T-helper 2 cell (primary cell): ENCODE measurements at regions not wholly inside any gene's neighbourhood (a gene's known extent, or its start where the extent isn't known, plus 50 kb on each side); places are given as distances from the start of the nearest gene placed in this dataset.
"Not testable (repeated sequence)": the region's sequence is repeated elsewhere in the genome, so short reads cannot be mapped to it uniquely, and the experiment has no call there.

Source experiments
- DNase-seq, 5 experiments: peaks; one replicate each; pipeline versions ENCODE4 v3.0.0 to v3.0.0-alpha.2; 2012 to 2022

DNA sequence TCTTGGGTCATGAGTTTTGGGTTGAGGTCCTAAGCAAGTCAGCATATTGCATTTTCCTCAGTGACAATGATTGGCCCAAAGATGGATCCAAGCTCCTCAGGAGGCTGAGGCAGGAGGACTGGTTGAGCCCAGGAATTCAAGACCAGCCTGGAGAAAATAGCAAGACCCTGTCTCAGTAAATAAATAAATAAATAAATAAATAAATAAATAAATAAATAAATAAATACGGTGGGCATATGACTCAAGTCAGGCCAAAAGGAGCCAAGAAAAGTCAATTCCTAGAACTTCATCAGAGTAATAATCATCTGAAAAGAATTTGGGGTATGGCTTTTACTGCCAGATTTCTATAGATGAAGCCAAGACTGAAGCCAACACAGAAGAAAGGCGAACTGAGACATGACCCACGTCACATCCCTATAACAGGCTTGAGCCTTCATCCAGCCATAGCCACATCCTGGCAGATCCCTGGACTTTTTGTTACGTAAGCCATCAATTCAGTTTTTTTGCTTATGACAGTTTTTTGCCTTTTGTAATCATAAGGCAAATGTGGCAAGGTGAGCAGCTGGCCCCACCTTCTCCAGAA lies 88.5 kb upstream of the NFASC start:
- DNase-seq = no peak

DNA sequence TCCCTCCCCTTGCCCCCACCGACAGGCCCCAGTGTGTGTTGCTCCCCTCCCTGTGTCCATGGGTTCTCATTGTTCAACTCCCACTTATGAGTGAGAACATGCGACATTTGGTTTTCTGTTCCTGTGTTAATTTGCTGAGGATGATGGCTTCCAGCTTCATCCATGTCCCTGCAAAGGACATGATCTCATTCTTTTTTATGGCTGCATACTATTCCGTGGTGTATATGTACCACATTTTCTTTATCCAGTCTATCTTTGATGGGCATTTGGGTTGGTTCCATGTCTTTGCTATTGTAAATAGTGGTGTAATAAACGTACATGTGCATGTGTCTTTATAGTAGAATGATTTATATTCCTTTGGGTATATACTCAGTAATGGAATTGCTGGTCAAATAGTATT lies 85.6 kb upstream of the NFASC start:
- not testable (repeated sequence) for DNase-seq

DNA sequence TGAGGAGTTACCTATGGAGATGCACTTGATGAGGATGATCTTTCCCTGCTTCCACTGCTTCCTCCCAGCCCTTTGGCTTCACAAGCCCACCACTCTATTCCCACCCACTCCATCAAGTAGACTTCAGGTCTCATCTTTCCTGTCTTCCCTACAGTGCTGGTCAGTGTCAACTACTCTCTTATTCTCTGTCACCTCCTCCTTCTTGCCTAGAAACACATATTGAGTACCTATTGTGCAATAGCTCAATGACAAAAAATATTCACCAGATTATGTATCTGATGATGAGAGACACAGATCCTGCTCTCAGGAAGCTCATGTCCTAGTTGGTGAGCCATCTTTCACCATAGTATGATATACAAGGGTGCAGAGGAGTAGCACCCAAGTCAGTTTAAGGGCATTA lies 82.2 kb upstream of the NFASC start:
- no peak for DNase-seq

DNA sequence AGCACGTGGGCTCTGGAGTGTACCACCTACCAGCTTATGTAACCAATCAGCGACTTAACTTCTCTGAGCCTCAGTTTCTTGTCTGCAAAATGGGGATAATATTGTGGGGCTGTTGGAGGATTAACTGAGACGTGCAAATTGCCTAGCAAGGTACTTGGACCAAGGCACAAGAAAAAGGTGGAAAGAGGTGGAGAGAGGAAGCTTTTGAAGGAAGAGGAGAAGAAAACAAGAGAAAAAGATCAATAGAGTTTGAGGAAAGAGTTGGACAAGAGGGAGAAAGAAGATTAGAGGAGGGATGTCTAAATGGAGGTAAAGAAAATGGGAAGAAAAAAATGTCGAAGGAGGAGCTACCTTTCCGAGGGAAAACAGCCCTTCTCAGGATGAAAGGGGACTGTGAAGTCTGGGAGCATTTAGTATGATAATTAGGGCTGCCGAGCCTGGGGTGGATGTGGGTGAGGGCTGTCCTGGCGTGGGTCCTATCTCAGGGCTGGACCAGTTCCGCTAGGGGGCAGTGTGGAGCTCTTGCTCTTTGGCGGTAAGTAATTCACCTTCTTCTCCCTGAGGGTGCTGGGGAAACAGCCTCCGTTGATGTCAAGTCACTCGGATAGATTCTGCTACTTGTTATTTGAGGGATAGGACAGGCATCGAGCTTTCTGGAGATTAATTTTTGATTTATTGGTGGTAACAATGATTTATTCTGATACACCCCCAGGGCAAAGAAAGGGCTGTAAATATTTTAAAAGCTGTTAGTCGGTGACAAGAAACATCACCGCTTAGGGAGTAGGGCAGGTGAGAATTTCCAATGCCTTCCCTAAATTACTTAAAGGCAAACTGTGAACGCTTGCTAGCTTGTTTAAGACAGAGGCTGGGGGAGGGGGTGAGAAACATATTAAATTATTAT lies 79.0 kb upstream of the NFASC start:
- peak; percentile 27 to 75 (median 65) for DNase-seq

DNA sequence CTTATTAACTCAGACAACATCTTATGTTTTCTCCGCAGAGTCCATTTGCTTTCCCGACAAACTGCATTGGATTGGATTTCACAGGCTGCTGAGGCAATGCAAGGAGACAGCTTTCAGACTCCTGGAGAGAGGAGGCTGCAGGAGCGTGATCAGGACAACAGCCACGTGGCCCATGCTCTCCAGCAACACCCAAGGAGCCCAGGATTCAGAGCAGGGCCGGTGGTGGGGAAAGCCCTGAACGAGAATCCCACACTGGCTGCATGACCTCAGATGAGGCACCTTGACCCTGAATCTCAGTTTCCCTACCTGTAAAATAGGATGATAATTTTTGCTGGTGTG lies 78.3 kb upstream of the NFASC start:
- no peak for DNase-seq

DNA sequence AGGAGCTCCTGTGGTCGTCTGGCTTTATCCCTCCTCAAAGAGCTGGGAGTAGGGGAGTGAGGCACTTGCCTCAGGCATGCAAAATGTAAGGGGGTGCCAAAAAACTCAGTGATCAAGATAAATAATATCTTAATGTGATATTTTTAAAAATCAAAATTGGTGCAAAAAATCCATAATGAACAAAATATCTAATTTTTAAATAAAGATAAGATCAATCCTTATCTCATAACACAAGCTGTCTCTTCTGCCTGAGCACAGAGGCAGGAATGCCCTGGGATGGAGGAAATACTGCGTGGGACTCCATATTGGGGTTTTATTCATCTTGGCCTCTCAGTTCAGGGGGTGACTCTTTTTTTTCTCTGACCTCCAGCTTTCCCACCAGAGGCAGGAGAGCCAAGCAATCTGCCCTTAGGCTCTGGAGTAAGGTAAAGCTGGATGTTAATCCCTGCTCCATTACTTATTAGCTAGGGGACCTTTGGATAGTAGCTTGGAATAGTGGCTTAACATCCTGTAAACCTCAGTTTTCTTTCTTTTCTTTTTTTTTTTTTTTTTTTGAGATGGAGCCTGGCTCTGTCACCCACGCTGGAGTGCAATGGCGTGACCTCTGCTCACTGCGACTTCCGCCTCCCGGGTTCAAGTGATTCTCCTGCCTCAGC lies 77.3 kb upstream of the NFASC start:
- no peak for DNase-seq

DNA sequence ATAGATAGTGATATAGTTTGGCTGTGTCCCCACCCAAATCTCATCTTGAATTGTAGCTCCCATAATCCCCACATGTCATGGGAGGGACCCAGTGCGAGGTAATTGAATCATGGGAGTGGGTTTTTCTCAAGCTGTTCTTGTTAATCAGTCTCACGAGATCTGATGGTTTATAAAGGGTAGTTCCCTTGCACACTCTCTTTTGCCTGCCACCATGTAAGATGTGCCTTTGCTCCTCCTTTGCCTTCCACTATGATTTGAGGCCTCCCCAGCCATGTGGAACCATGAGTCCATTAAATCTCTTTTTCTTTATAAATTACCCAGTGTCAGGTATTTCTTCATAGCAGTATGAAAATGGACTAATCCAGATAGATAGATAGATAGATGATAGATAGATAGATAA lies 73.8 kb upstream of the NFASC start:
- DNase-seq = not testable (repeated sequence)

DNA sequence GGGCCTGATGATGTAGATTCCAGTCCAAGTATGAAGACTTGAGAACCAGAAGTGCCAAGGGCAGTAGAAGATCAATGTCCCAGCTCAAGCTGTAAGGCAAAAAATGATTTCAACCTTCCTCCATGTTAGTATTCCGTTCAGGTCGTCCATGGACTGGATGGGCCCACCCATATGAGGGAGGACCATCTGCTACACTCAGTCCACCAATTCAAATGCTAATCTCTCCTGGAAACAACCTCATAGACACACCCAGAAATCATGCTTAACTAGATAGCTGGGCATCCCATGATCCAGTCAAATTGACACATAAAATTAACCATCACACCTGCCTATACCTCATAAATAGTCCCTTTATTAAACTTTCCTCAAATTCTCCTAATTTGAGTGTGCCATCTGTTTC lies 73.3 kb upstream of the NFASC start:
- DNase-seq = no peak

DNA sequence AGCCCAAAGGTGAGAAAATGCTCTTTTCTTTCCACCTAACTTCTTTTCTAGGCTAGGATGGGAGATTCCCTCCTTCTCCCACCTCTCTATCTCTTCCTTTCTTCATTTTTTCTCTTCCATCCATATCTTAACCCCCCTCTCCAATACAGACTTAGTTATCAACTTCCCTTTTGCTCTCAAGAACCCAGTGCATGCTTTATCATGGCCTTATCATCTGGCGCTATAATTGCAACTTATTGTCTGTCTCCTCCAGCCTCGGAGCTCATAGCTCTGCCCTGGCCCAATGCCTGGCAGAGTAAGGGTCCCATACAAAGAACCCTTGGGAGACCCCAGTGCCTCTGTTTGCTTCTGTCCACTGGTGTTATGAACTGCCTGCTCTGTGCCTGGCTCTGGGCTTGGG lies 71.0 kb upstream of the NFASC start:
- no peak for DNase-seq

DNA sequence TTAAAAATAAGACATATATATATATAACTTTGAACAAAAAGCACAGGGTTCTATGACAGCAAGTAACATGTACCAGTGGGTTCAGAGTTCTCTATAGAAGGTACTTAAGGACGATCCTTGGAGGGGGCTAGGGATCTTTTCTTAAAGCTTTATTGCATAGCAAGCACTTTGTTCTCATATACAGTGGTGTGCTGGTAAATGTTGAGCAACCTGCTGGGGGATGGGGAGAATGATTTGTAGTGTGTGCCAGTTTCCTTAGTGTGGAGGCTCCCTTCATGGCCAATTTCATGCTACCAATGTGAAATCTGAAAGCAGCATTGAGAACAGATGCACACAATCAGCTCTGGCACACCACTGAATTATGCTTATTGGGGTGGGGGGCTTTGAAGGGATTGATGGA lies 69.5 kb upstream of the NFASC start:
- no peak for DNase-seq

DNA sequence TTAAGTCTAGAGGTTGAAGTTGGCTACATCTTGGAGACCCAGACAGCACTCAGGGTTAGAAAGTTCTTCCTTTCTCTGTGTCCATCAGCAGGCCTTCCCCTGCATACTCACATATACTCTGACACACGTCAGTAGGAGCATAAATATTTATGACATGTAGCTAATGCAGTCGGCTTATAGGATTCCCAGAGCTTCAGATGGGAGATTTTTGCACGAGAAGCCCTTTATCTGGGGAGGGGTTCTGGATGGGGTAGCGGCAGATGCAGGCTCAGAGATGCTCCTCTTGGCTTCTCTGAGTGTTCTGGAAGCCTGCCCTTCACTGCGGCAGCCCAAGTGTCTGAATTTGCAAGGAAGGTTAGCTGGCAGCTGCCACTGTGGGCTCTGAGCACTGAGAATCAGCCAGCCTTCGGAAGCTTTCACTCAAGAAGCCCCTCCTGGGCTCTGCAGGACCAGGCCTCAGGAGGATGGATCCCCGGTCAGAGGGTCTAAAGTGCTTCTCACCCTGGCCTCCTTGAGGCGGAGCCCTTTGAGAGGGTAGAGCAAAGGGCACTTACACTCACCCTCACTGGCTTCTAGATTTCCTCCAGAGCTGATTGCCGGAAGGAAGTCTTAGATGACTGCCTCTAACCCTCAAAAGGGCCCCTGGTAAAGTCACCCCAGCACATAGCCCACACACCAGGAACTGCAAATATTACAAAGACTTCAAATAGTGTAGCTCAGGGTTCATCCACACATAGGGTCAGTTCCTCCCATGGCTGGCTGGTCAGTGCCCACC lies 68.1 kb upstream of the NFASC start:
- DNase-seq = peak in 1 of 5 experiments; percentile 35

DNA sequence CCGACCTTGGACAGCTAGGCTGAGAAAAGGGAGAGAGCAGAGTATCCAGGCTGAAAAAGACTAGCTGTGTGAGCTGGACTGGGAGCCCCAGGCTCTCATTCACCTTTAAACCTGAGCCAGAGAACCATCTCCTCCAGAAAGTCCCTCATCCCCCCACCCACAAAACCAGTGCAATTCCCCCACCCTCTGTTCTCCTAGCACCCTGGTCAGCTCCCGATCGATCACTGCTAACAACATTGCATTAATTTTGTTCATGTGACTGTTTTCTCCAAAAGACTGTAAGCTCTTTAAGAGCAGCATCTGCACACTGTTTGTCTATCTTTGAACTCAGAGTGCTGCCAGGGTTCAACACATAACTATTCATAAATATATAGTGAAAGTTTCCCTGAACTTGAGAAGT lies 67.1 kb upstream of the NFASC start:
- DNase-seq = no peak

DNA sequence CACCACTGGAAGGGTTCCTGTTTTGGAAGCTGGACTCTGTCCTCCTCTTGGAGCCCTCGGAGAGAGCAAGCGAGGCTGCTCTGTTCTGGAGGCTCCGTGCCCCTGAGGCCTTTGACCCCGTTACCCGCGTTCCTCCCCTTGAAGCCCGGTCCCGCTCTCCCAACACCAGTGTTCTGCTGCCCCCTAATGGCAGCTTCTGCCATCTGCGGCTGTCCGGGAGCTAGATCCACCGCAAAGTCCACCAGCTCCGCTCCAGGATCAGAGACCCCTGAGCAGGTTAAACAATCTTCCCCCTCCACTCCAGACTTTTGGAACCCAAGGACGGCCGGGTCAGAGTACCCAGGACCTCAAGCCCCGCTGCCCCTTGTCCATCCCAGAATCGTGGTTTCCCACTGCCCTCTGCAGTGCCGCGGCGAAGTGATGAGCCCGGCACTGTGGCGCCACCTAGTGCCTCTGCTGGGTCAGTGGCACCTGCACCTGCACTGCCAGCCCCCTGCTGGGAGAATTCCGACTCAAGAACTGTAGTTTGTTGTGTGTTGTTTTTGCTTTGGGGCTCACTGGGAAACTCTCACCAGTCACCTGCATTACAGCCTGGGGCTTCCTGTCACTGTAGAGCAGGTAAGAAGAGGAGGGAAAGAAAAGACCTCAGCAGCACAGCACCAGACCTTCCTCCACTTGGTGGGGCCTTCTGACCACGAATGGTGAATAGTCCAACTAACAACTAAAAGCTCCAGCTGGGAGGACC lies 63.5 kb upstream of the NFASC start:
- DNase-seq = peak; percentile 51 to 83 (median 71)

DNA sequence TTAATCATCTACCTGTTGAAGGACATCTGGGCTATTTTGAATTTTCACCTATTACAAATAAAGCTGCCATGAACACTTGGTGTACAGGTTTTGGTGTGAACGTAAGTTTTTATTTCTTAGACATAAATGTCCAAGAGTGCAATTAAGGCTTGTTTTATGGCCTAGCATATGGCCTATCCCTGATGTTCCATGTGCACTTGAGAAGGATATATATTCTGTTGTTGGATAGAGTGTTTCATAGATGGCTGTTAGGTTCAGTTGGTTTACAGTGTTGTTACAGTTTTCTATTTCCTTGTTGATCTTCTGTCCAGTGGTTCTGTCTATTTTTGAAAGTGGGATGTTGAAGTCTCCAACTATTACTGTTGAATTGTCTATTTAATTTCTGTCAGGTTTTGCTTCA lies 61.2 kb upstream of the NFASC start:
- no peak for DNase-seq

DNA sequence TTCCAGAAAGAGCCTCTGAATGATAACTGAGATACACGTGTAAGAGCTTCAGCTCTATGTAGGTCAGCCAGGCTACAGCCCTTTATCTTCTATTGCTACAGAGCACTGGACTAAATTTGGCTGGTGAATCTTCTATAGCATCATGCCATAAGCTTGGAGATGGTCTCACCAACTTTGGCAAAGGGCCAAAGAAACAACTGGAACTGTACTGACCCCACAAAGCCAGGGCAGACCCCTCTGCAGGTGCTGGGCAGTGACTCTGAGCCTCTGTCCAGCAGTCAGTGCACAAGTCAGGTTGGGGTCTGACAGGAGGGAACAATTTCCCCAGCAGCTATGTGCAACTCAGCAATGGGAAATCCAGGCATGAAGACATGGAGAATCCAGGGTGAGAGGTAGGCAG lies 57.8 kb upstream of the NFASC start:
- no peak for DNase-seq

DNA sequence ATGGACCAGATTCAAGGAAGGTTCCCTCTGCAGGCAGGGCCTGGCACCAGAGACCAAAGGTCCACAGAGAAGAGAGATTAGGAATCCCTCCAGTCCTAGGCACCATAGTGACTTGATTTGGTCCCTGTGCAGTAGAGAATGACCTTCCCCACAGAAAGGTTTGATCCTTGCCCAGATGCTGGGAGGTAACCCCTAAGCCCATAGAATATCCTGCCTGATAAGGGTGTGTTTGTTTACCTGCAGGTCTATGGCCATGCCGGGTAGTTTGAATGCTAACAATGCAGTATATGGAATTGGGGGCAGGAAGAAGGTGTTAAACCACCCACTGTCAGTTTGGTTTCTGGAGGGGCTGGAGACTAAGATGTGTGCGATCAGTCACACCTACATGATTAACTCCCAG lies 57.1 kb upstream of the NFASC start:
- no peak for DNase-seq

DNA sequence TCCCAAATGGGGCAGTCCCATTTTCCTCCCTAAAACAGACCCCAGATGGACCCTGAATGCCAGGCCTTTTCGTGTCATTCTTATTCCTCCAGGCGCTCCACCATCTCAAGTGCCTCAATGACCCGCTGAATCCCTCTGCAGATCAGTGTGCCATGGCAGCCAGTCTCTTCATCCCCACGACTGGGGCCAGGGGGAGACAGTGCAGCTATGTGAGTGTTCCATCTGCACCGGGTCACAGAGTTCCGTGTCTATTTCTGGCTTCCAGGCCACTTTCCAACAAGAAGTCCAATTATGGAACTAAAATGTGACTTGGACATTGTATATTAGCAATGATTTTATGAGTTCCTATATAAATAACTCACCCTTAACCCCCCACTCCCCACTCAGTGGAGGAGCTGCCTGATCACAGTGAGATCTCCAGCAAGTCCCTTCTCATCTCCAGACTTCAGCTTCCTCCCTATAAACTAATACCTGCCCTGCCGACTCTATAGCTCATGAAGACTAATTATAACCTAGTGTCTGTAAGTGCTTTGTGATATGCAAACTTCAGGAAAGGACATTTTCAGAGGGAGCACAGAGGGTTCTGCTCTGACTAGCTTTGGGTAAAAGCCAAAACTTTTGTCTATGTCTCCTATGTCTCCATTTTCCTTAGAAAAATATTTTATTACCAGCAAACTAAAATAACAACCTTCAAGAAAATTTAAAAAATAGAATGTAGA lies 56.3 kb upstream of the NFASC start:
- no peak for DNase-seq

DNA sequence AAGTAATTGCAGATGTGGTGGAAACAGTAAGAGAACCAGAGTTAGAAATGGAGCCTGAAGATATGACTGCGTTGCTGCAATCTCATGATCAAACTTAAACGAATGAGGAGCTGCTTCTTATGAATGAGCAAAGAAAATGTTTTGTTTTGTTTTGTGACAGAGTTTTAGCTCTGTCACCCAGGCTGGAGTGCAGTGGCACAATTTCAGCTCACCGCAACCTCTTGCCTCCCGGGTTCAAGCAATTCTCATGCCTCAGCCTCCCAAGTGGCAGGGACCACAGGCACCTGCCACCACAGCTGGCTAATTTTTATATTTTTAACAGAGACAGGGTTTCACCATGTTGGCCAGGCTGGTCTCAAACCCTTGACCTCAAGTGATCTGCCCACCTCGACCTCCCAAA lies 53.3 kb upstream of the NFASC start:
- DNase-seq = no peak

DNA sequence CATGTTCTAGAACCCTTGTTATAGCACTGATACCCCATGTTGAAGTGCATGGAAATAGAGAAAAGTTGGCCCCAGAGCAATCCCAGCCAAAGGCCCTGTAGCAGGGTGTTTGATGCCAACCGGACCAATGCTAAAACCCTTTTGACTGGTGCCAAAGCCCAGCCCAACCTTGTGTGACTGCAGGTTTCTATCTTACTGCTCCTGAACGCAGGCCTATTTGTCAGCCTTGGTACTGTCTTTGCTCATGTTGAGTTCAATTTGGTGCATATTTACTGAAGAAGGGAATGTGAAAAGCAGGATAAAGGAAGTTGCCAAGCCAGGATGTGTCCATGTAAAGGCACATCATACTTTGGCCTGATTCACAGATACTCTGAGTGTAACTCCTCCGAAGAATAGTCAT lies 51.7 kb upstream of the NFASC start:
- no peak for DNase-seq

DNA sequence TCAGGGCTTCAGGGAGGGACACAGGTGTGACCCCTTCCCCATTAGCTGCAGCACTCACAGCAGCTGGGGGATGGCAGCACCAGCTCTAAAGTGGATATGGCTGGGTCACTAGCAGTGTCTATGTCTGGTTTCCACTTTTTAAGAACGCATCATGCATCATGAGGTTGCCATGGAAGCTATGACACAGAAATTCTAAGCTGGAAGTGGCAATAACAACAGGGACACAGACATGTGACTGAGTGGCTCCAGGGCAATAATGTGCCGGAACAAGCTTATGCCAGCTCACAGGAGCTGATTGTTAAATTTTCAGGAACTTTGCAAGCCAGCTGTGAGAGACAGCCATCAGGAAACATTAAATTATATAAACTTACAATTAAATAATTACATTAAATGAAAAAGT lies 51.2 kb upstream of the NFASC start:
- DNase-seq = no peak
